ENCODE measurements at regions not wholly inside any gene's neighbourhood (a gene's known extent, or its start where the extent isn't known, plus 50 kb on each side); places are given as distances from the start of the nearest gene placed in this dataset.

DNA sequence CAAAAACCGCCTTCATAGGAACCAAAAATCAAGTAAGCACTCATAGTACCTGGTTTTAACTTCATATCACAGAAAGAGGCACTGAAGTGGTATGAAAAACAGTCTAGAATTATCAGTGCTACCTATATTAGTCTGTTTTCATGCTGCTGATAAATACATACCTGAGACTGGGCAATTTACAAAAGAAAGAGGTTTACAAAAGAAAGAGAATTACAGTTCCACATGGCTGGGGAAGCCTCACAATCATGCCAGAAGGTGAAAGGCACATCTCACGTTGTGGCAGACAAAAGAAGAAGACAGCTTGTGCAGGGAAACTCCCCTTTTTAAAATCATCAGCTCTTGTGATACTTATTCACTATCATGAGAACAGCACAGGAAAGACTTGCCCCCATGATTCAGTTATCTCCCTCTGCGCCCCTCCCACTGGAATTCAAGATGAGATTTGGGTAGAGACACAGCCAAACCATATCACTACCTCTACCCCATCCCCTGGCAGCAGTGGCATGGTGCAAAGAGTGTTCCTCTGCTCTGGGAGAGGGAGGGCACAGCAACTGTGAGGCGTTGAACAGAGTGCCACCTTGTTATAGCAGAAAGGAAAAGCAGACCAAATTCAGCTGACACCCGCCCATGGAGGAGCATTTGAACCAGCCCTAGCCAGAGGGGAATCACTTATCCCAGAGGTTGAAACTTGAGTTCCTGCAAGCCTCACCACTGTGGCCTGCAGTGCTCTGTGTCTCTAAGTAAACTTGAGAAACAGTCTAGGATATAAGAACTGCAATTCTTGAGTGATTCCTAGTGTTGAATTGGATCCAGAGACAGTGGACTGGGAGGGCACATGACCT, 61.9 kb upstream of the PTPRZ1 start:
- Histone ChIP-seq H3K79me2 (ENCODE audit: low read length) (no peaks in the 10 kb centered on the region), H4K20me1 (ENCODE audit: insufficient read depth, low read length) (no peaks in the 10 kb centered on the region), H3K4me2 (ENCODE audit: low read depth, low read length) (no peak overlapping the region), H3K9me3 (replicated peaks; ENCODE audit: insufficient read depth, low read length) (no peaks in the 10 kb centered on the region), H3K36me3 (replicated peaks; ENCODE audit: insufficient read depth, low read length) (no peaks in the 10 kb centered on the region), H3F3A (ENCODE audit: insufficient read depth, low read length) (no peaks in the 10 kb centered on the region), H3K4me1 (ENCODE audit: low read length) (no peaks in the 10 kb centered on the region), H3K27ac (ENCODE audit: low read length) (no peak overlapping the region), H3K9ac (ENCODE audit: low read length) (no peak overlapping the region), H3K27me3 (replicated peaks; ENCODE audit: insufficient read depth, low read length) (no peaks in the 10 kb centered on the region), H3K9me2 (replicated peaks; ENCODE audit: insufficient read depth, low read length) (no peaks in the 10 kb centered on the region), H2AFZ (ENCODE audit: low read length) (no peak overlapping the region), H3K4me3 (ENCODE audit: low read length) (no peak overlapping the region)
- TF ChIP-seq EZH2 (optimal IDR thresholded peaks at IDR 0.05; ENCODE audit: low read depth, low read length) (no peak), EZH2phosphoT487 (IDR thresholded peaks at IDR 0.05; ENCODE audit: low read length) (no peak)
- TF ChIP-seq, protein P1, sequence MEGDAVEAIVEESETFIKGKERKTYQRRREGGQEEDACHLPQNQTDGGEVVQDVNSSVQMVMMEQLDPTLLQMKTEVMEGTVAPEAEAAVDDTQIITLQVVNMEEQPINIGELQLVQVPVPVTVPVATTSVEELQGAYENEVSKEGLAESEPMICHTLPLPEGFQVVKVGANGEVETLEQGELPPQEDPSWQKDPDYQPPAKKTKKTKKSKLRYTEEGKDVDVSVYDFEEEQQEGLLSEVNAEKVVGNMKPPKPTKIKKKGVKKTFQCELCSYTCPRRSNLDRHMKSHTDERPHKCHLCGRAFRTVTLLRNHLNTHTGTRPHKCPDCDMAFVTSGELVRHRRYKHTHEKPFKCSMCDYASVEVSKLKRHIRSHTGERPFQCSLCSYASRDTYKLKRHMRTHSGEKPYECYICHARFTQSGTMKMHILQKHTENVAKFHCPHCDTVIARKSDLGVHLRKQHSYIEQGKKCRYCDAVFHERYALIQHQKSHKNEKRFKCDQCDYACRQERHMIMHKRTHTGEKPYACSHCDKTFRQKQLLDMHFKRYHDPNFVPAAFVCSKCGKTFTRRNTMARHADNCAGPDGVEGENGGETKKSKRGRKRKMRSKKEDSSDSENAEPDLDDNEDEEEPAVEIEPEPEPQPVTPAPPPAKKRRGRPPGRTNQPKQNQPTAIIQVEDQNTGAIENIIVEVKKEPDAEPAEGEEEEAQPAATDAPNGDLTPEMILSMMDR (IDR thresholded peaks at IDR 0.05; ENCODE audit: low read length), result no peak
- DNase-seq, result no peak

- H3K4me3 ChIP-seq (ENCODE audit: low read length), result no peak overlapping the region
- H3F3A ChIP-seq (ENCODE audit: insufficient read depth, low read length), result no peaks in the 10 kb centered on the region
- DNase-seq, result no peak
- no peaks in the 10 kb centered on the region for H3K27me3 ChIP-seq (replicated peaks; ENCODE audit: insufficient read depth, low read length)
- no peak for TF ChIP-seq EZH2 (optimal IDR thresholded peaks at IDR 0.05; ENCODE audit: low read depth, low read length)
- TF ChIP-seq, protein P1 (IDR thresholded peaks at IDR 0.05; ENCODE audit: low read length), result no peak
- no peak for TF ChIP-seq EZH2phosphoT487 (IDR thresholded peaks at IDR 0.05; ENCODE audit: low read length)
- no peak overlapping the region for H3K4me2 ChIP-seq (ENCODE audit: low read depth, low read length)
- H3K4me1 ChIP-seq (ENCODE audit: low read length), result no peaks in the 10 kb centered on the region
- no peaks in the 10 kb centered on the region for H4K20me1 ChIP-seq (ENCODE audit: insufficient read depth, low read length)
- H3K79me2 ChIP-seq (ENCODE audit: low read length), result no peaks in the 10 kb centered on the region
- no peaks in the 10 kb centered on the region for H3K9me2 ChIP-seq (replicated peaks; ENCODE audit: insufficient read depth, low read length)
- no peaks in the 10 kb centered on the region for H3K36me3 ChIP-seq (replicated peaks; ENCODE audit: insufficient read depth, low read length)
- H3K27ac ChIP-seq (ENCODE audit: low read length), result no peak overlapping the region
- H2AFZ ChIP-seq (ENCODE audit: low read length), result no peak overlapping the region
- H3K9me3 ChIP-seq (replicated peaks; ENCODE audit: insufficient read depth, low read length), result no peaks in the 10 kb centered on the region
- H3K9ac ChIP-seq (ENCODE audit: low read length), result no peak overlapping the region
Observed at GRCh38 chr7:121807078-121807477, 65.9 kb upstream of the PTPRZ1 start.

DNA sequence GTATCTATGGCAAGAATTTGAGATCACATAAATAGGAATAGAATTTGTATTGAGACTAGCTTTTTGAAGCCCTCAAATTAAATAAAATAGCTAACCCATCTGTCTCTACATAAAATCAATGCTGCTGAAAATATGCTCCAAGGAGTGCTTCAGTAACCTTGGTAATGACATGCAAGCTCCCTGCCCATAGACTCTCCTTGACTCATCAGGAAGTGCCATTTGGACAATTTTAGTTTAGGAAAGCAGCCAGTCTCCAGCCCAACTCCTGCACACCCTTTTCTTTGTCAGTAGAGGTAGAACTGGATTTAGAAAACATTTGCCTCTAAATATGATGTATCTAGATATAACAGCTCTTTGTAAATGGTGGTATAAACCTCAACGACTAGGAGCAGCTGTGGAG, 69.9 kb upstream of the PTPRZ1 start:
- peaks cover 12% of the 10 kb centered on the region for H3K4me1 ChIP-seq (ENCODE audit: low read length)
- TF ChIP-seq, protein P1 (IDR thresholded peaks at IDR 0.05; ENCODE audit: low read length), result no peak
- TF ChIP-seq EZH2phosphoT487 (IDR thresholded peaks at IDR 0.05; ENCODE audit: low read length), result no peak
- TF ChIP-seq EZH2 (optimal IDR thresholded peaks at IDR 0.05; ENCODE audit: low read depth, low read length), result no peak
- no peak overlapping the region for H3K27ac ChIP-seq (ENCODE audit: low read length)
- no peaks in the 10 kb centered on the region for H3F3A ChIP-seq (ENCODE audit: insufficient read depth, low read length)
- DNase-seq, result no peak
- no peaks in the 10 kb centered on the region for H3K9me2 ChIP-seq (replicated peaks; ENCODE audit: insufficient read depth, low read length)
- no peak overlapping the region for H3K9ac ChIP-seq (ENCODE audit: low read length)
- no peaks in the 10 kb centered on the region for H3K27me3 ChIP-seq (replicated peaks; ENCODE audit: insufficient read depth, low read length)
- no peak overlapping the region for H3K4me3 ChIP-seq (ENCODE audit: low read length)
- no peak overlapping the region for H2AFZ ChIP-seq (ENCODE audit: low read length)
- no peaks in the 10 kb centered on the region for H4K20me1 ChIP-seq (ENCODE audit: insufficient read depth, low read length)
- H3K36me3 ChIP-seq (replicated peaks; ENCODE audit: insufficient read depth, low read length), result no peaks in the 10 kb centered on the region
- H3K9me3 ChIP-seq (replicated peaks; ENCODE audit: insufficient read depth, low read length), result no peaks in the 10 kb centered on the region
- H3K79me2 ChIP-seq (ENCODE audit: low read length), result no peaks in the 10 kb centered on the region
- no peak overlapping the region for H3K4me2 ChIP-seq (ENCODE audit: low read depth, low read length)

Measured in MM.1S (cell line).